Duodenal mucosa (tissue), 2 donors: ENCODE measurements at regions not wholly inside any gene's neighbourhood (a gene's known extent, or its start where the extent isn't known, plus 50 kb on each side); places are given as distances from the start of the nearest gene placed in this dataset.

Experiments
- H3K27ac ChIP-seq: one replicate; pipeline ENCODE4 v1.7.0; 2013; ENCODE audit warnings: low read depth, low read length
- H3K27me3 ChIP-seq, 2 donors: one replicate each; pipeline ENCODE4 v1.7.0; 2013; ENCODE audit warnings: low read length in 2 of 2, control low read depth in 1 of 2; ENCODE audit not compliant: insufficient read depth in 2 of 2, control insufficient read depth in 1 of 2
- H3K36me3 ChIP-seq, 2 donors: one replicate each; pipeline ENCODE4 v1.7.0; 2013; ENCODE audit warnings: low read length in 2 of 2, control low read depth in 1 of 2; ENCODE audit not compliant: insufficient read depth in 2 of 2, control insufficient read depth in 1 of 2
- H3K4me1 ChIP-seq, 2 donors: one replicate each; pipeline ENCODE4 v1.7.0; 2013; ENCODE audit warnings: low read length in 2 of 2, control low read depth in 1 of 2; ENCODE audit not compliant: insufficient read depth in 2 of 2, control insufficient read depth in 1 of 2
- H3K4me3 ChIP-seq, 2 donors: one replicate each; pipeline ENCODE4 v1.7.0; 2013; ENCODE audit warnings: low read length in 2 of 2, low read depth in 1 of 2
- H3K9ac ChIP-seq, 2 donors: one replicate each; pipeline ENCODE4 v1.7.0; 2013; ENCODE audit warnings: low read length in 2 of 2, low read depth in 1 of 2
- H3K9me3 ChIP-seq, 2 donors: one replicate each; pipeline ENCODE4 v1.7.0; 2013; ENCODE audit warnings: low read length in 2 of 2, control low read depth in 1 of 2; ENCODE audit not compliant: control insufficient read depth in 1 of 2

DNA sequence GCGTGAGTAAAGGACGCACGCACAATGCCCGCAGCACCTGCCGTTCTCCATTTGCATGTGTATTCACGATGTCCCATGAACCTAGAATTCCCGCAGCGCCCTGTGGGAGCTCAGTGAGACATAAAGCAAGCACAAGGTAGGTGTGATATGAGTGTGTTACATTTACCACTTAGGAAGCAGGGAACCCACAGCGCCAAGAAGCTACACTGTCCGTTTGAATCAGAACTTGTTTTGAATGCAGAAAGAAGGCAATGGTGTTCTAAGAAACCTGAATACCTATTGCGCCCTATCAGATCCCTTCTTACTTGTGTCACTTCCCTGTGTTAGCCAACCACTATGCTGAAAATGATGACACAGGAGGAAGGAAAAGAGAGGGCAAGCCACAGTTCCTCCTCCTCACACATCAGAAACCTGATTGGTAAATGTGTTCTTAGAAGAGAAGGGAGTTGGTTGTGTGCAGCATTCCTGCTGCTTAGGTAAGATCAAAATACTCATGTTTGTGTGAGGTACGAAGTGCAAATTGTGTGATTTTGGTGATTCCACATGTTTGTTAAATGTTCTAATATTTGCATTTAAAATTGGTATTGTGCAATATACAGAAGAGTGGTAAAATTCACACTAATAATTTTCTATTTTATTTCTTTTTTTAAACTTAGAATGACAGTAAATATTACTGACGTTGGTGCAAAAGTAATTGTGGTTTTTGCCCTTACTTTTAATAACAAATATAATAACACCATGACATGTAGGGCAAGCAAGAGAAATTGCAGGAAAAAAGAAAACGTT is 185.4 kb downstream of the SEC23IP start:
- H3K9me3 ChIP-seq, result no peaks in the 10 kb centered on the region
- no peak overlapping the region for H3K27ac ChIP-seq
- H3K4me1 ChIP-seq, result no peaks in the 10 kb centered on the region
- peaks cover 6 to 10% of the 10 kb centered on the region in 2 donors for H3K27me3 ChIP-seq
- no peak overlapping the region for H3K4me3 ChIP-seq
- no peaks in the 10 kb centered on the region for H3K36me3 ChIP-seq
- H3K9ac ChIP-seq, result no peak overlapping the region

DNA sequence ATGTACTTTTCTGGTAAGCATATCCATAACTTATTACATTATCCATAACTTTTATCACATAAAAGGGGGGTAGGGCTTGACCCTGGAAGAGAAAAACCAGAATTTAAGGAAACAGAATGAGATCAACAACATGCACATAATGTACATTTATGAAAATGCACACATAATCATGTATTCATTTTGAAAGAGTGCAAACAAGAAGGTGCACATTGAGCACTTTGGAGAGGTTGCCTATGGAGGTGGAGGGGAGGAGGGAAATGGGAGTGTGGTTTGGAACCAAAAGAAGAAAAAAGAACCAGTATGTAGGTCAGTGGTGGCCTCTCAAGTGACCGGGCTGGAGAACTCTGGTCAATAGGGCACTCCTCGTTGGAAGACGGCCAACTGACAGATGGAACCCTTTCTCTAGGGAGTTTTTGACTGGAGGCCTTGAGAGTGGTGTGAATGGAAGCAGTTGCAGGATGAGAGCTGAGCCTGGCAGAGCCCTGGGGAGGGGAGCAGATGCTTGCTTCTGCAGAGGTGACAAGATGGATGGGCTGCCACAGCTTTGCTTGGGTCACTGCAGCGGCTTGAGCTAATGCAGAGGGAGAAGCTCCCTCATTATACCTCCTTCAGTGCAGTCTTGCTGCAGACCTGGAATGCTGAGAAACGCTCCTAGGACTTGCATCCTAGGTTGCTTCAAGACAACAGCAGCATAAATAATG is 192.7 kb downstream of the SEC23IP start:
- Histone ChIP-seq H3K27me3 (no peaks in the 10 kb centered on the region), H3K4me3 (no peak overlapping the region), H3K9me3 (no peaks in the 10 kb centered on the region), H3K27ac (no peak overlapping the region), H3K9ac (no peak overlapping the region), H3K4me1 (no peaks in the 10 kb centered on the region), H3K36me3 (no peaks in the 10 kb centered on the region)

- Histone ChIP-seq H3K36me3 (no peaks in the 10 kb centered on the region), H3K4me3 (no peak overlapping the region), H3K27ac (no peak overlapping the region), H3K27me3 (no peaks in the 10 kb centered on the region), H3K4me1 (no peaks in the 10 kb centered on the region), H3K9me3 (no peaks in the 10 kb centered on the region), H3K9ac (no peak overlapping the region)
Measured at GRCh38 chr10:120086066-120086465, 193.5 kb downstream of the SEC23IP start.

DNA sequence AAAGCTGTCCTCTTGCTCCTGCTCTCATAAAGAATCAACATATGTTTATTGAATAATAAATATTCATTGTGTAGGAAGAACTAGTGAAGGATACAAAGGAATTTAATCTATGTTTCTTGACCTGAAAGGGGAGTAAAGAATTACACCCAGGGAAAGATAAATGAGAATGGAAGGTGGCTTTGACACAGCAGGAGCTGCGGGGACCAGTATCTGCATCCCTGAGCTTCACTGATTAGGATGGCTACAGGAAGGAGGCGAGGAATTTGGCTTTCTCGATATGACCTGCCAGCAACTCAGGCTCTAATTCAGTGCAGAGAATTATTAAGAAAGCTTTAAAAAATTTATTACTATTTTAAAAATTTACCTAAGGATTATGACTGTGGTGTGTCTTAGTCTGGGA is 194.6 kb downstream of the SEC23IP start:
- no peaks in the 10 kb centered on the region for H3K9me3 ChIP-seq
- no peak overlapping the region for H3K9ac ChIP-seq
- no peak overlapping the region for H3K27ac ChIP-seq
- H3K4me1 ChIP-seq, result no peaks in the 10 kb centered on the region
- H3K4me3 ChIP-seq, result no peak overlapping the region
- no peaks in the 10 kb centered on the region for H3K27me3 ChIP-seq
- no peaks in the 10 kb centered on the region for H3K36me3 ChIP-seq

DNA sequence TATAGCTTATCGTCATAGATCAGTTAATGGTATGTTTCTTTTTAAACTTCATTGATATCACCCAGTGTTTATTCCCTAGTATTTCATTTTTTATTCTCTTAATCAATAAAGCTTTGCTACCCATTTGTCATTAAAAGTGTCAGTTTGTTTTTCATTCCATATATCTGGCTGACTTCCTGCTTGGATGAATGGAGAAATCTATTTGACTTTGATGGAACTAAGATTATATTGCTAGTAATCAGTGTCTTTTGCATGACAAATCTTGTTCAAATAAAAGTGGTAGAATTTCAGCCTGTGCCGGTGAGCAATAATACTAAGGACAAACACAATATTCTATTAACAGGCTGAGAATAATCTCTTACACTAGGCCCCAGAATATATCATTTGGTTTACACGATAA is 203.3 kb downstream of the SEC23IP start:
- no peak overlapping the region for H3K27ac ChIP-seq
- H3K4me1 ChIP-seq, result no peaks in the 10 kb centered on the region
- no peak overlapping the region for H3K4me3 ChIP-seq
- no peaks in the 10 kb centered on the region for H3K36me3 ChIP-seq
- H3K9me3 ChIP-seq, result no peaks in the 10 kb centered on the region
- H3K27me3 ChIP-seq, result no peaks in the 10 kb centered on the region
- H3K9ac ChIP-seq, result no peak overlapping the region

DNA sequence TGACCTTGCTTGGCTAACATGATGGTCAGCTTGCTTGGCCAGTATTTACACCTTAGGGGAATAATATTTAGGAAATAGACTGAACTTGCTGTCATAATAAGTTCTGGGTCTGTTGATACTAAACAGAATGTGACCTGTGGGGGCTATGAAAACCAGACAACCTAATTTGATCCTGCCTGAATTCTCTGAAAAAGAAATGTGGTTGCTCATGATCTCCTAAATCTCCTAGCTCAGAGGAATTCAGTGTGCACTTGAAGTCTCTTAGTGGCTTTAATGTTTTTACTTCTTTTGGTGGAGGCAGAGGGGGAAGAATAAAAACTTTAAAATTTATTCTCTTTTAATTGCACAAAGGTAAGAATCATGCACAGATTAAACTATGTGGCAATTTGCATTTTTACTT is 205.2 kb downstream of the SEC23IP start:
- Histone ChIP-seq H3K27me3 (no peaks in the 10 kb centered on the region), H3K4me3 (no peak overlapping the region), H3K4me1 (no peaks in the 10 kb centered on the region), H3K27ac (no peak overlapping the region), H3K9me3 (no peaks in the 10 kb centered on the region), H3K36me3 (no peaks in the 10 kb centered on the region), H3K9ac (no peak overlapping the region)

DNA sequence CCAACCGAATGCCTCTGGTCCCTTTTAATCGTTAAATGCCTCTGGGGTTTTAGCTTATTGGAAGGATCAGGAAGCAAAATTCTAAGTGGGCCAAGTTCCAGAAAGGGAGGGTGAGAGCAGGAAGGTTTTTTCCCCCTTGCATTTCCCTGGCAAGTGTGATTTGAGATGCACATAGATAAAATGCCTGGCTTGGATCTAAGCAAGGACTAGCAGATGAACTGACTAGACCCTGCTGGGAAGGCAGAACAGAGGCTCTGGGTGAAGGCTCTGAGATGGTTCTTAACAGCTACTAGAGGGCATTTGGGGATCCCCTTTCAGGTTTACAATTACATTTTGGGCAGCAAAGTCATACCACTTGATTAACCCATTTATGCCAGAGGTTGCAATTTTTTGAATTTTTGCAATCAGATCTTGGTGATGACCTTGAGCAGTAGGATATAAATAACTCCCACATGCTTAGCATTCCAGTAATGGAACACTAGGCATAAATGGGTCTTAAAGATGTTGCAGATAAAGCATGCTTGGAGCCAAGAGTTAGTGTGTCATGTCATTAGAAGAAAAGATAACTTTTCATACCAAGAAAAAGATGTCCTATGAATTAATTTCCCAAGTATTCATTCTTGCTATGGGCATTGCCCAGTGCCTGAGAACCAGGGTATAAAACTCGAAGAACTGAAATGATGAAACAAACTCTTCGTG is 205.9 kb downstream of the SEC23IP start:
- no peak overlapping the region for H3K4me3 ChIP-seq
- H3K9ac ChIP-seq, result no peak overlapping the region
- no peaks in the 10 kb centered on the region for H3K4me1 ChIP-seq
- no peaks in the 10 kb centered on the region for H3K9me3 ChIP-seq
- no peaks in the 10 kb centered on the region for H3K27me3 ChIP-seq
- H3K36me3 ChIP-seq, result no peaks in the 10 kb centered on the region
- no peak overlapping the region for H3K27ac ChIP-seq

DNA sequence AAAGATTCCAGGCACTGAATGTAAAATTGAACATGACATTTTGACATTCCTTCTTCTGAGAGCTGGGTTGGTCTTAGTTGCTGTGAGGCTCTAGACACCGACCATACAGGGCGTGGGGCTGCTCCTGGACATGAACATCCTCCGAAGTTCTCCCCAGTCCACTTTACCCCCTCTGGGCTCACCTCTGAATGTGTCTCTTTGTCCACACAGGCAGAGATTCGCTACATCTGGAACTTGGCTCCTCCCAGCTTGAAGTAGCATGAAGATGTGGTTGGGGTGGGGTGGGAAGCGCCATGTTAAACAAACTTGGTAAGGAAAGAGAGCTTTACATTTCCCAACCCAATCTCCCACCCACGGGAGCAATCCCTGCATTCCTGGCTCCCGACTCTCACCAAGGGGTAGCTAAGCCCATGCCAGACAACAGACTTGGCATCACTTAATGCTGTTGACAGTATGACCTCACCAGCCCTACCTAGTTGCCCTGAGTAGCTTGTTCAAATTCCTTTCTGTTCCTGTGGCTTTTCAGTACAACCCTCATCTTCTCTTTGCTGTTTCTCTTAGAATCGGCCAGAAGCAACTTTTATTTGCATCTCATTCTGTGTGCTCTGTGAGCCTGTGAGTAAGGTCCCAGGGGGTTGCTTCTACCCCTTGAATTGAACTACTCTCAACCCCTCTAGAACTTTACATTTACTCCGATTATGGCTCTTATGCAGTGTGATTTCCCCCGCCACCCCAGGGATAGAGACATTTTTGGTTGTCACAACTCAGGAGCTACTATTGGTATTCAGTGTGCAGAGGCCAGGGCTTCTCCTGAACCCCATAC is 211.4 kb downstream of the SEC23IP start:
- Histone ChIP-seq H3K4me3 (no peak overlapping the region), H3K27me3 (peaks cover 0 to 3% of the 10 kb centered on the region in 2 donors), H3K27ac (no peak overlapping the region), H3K9ac (no peak overlapping the region), H3K36me3 (no peaks in the 10 kb centered on the region), H3K4me1 (no peaks in the 10 kb centered on the region), H3K9me3 (no peaks in the 10 kb centered on the region)

GRCh38 chr10:120105001-120105400 is 212.5 kb downstream of the SEC23IP start:
- no peak overlapping the region for H3K4me3 ChIP-seq
- H3K27me3 ChIP-seq, result peaks cover 0 to 3% of the 10 kb centered on the region in 2 donors
- no peaks in the 10 kb centered on the region for H3K4me1 ChIP-seq
- no peaks in the 10 kb centered on the region for H3K9me3 ChIP-seq
- no peaks in the 10 kb centered on the region for H3K36me3 ChIP-seq
- H3K9ac ChIP-seq, result no peak overlapping the region
- H3K27ac ChIP-seq, result no peak overlapping the region
